Suppressor macrophage (primary cell): ENCODE measurements at regions not wholly inside any gene's neighbourhood (a gene's known extent, or its start where the extent isn't known, plus 50 kb on each side); places are given as distances from the start of the nearest gene placed in this dataset.

ENCODE experiments used
- DNase-seq, 4 experiments: peaks; one replicate each; pipeline ENCODE4 v3.0.0-alpha.2; 2020 to 2022

GRCh38 chr10:57867241-57867640 is 400.5 kb downstream of the IPMK start:
- no peak for DNase-seq

- no peak for DNase-seq
Observed at GRCh38 chr10:57864765-57865680, 402.7 kb downstream of the IPMK start.

GRCh38 chr10:57849691-57850357 is 417.9 kb downstream of the IPMK start:
- no peak for DNase-seq

- DNase-seq = no peak
Observed at GRCh38 chr10:57846307-57847065, 421.2 kb downstream of the IPMK start.

GRCh38 chr10:57844387-57844998 is 423.2 kb downstream of the IPMK start:
- no peak for DNase-seq

GRCh38 chr10:57830877-57831560 is 436.7 kb downstream of the IPMK start:
- no peak for DNase-seq

- no peak for DNase-seq
Observed at GRCh38 chr10:57825015-57825414, 442.7 kb downstream of the IPMK start.

- DNase-seq = no peak
Observed at GRCh38 chr10:57823398-57823797, 444.3 kb downstream of the IPMK start.

GRCh38 chr10:57822965-57823364 is 444.7 kb downstream of the IPMK start:
- DNase-seq = no peak

GRCh38 chr10:57818522-57818921 is 449.2 kb downstream of the IPMK start:
- no peak for DNase-seq

GRCh38 chr10:57817741-57818140 is 450.0 kb downstream of the IPMK start:
- no peak for DNase-seq

- DNase-seq = no peak
Observed at GRCh38 chr10:57815949-57816348, 451.7 kb downstream of the IPMK start.

- DNase-seq = no peak
Observed at GRCh38 chr10:57809961-57810360, 457.7 kb downstream of the IPMK start.

- DNase-seq = no peak
Observed at GRCh38 chr10:57807906-57808305, 459.8 kb downstream of the IPMK start.

GRCh38 chr10:57806675-57807074 is 461.0 kb downstream of the IPMK start:
- DNase-seq = no peak

GRCh38 chr10:57799625-57800024 is 468.1 kb downstream of the IPMK start:
- DNase-seq = no peak

GRCh38 chr10:57798830-57799229 is 468.9 kb downstream of the IPMK start:
- DNase-seq = no peak

- no peak for DNase-seq
Observed at GRCh38 chr10:57791546-57791945, 476.1 kb downstream of the IPMK start.

- no peak for DNase-seq
Observed at GRCh38 chr10:57790703-57791102, 477.0 kb downstream of the IPMK start.

GRCh38 chr10:57788117-57788516 is 479.6 kb downstream of the IPMK start:
- no peak for DNase-seq

GRCh38 chr10:57786850-57787750 is 480.6 kb downstream of the IPMK start:
- DNase-seq = no peak
